Right ventricle myocardium inferior (tissue), 1 donor: ENCODE measurements at regions not wholly inside any gene's neighbourhood (a gene's known extent, or its start where the extent isn't known, plus 50 kb on each side); places are given as distances from the start of the nearest gene placed in this dataset.

Experiments used
- ATAC-seq: fragments of 200-7000 bp; cut with Tn5 transposase; one replicate; pipeline ENCODE4 v1.9.1; 2020; ENCODE audit warnings: mild to moderate bottlenecking, moderate library complexity
- DNase-seq: peaks from one replicate; pipeline ENCODE4 v3.0.0; 2021; ENCODE audit errors: missing footprints
- intact Hi-C: fragments of 100-400 bp; cut with DNase I; formaldehyde crosslinking; loops from one replicate; pipeline ENCODE4 v1.11.0; 2022
- donor health status: DM: no; HTN: yes; CAD: no; lungs with severe emphysema.

GRCh38 chr18:78914249-78914935 is 65.2 kb upstream of the SALL3 start:
- no peak for DNase-seq
- no peak for ATAC-seq
- intact Hi-C loops, result no loop called here

GRCh38 chr18:78915446-78916008 is 64.1 kb upstream of the SALL3 start:
- no peak for DNase-seq
- intact Hi-C loops, result no loop called here
- ATAC-seq, result no peak

GRCh38 chr18:78918707-78919106 is 60.9 kb upstream of the SALL3 start:
- DNase-seq (no peak), ATAC-seq (no peak)
- intact Hi-C loops, result no loop called here

GRCh38 chr18:78919956-78920355 is 59.7 kb upstream of the SALL3 start:
- no peak for DNase-seq
- intact Hi-C loops, result no loop called here
- ATAC-seq, result no peak

- intact Hi-C loops, result no loop called here
- ATAC-seq (no peak), DNase-seq (no peak)
These were observed 59.0 kb upstream of the SALL3 start for GRCh38 chr18:78920456-78921138.

GRCh38 chr18:78922856-78923255 is 56.8 kb upstream of the SALL3 start:
- no peak for ATAC-seq
- intact Hi-C loops, result no loop called here
- no peak for DNase-seq

GRCh38 chr18:78924301-78924700 is 55.3 kb upstream of the SALL3 start:
- intact Hi-C loops, result no loop called here
- ATAC-seq, result no peak
- DNase-seq, result no peak

GRCh38 chr18:78924786-78925540 is 54.7 kb upstream of the SALL3 start:
- ATAC-seq, result no peak
- no peak for DNase-seq
- intact Hi-C loops, result no loop called here

- intact Hi-C loops, result no loop called here
- DNase-seq (no peak), ATAC-seq (no peak)
These were observed 53.9 kb upstream of the SALL3 start for GRCh38 chr18:78925557-78926242.

GRCh38 chr18:78926243-78926615 is 53.4 kb upstream of the SALL3 start:
- ATAC-seq (no peak), DNase-seq (no peak)
- intact Hi-C loops, result no loop called here

- intact Hi-C loops, result no loop called here
- ATAC-seq (no peak), DNase-seq (no peak)
These were observed 52.5 kb upstream of the SALL3 start for GRCh38 chr18:78927156-78927555.

- ATAC-seq, result no peak
- intact Hi-C loops, result no loop called here
- DNase-seq, result no peak
These were observed 52.0 kb upstream of the SALL3 start for GRCh38 chr18:78927616-78928015.

- no peak for DNase-seq
- intact Hi-C loops, result no loop called here
- ATAC-seq, result no peak
These were observed 51.5 kb upstream of the SALL3 start for GRCh38 chr18:78928076-78928475.

- no peak for DNase-seq
- no peak for ATAC-seq
- intact Hi-C loops, result no loop called here
These were observed 50.1 kb upstream of the SALL3 start for GRCh38 chr18:78929516-78929915.
